ENCODE measurements at regions not wholly inside any gene's neighbourhood (a gene's known extent, or its start where the extent isn't known, plus 50 kb on each side); places are given as distances from the start of the nearest gene placed in this dataset.

GRCh38 chr14:101412739-101413138 is 148.6 kb upstream of the DIO3 start:
- DNase-seq: no peak
- H2AK5ac ChIP-seq (ENCODE audit: low read depth, low read length): no peak overlapping the region
- WGBS, 2 experiments (ENCODE audit: extremely low coverage in 2 of 2, insufficient read length in 1 of 2): no CpG with 5 or more reads among the region's 5 CpGs
- H4K91ac ChIP-seq (ENCODE audit: insufficient read depth, low read depth, low read length): no peak overlapping the region
- no peak overlapping the region for H3K4ac ChIP-seq (ENCODE audit: low read depth, low read length)
- H3K9me1 ChIP-seq (ENCODE audit: insufficient read depth, low read length): 0 out of 2 replicates have a peak, but pooled peaks cover 5% of the 10 kb centered on the region
- H3K14ac ChIP-seq (replicated peaks; ENCODE audit: low read depth, low read length): no peak overlapping the region
- H3K4me2 ChIP-seq (ENCODE audit: low read depth, low read length): no peak overlapping the region
- no peak overlapping the region for H4K8ac ChIP-seq (ENCODE audit: low read depth in 2 of 2, low read length in 2 of 2)
- H3K9ac ChIP-seq (ENCODE audit: low read depth, low read length): no peak overlapping the region
- H3K36me3 ChIP-seq (ENCODE audit: control insufficient read depth, insufficient read depth, low read length): no peaks in the 10 kb centered on the region
- no peak for ATAC-seq (ENCODE audit: low read depth)
- no peak overlapping the region for H3K56ac ChIP-seq (ENCODE audit: extremely low read depth, insufficient read depth, low read length)
- H3K27me3 ChIP-seq (ENCODE audit: control insufficient read depth, insufficient read depth, low read length): peaks cover 3% of the 10 kb centered on the region; the same call in 1 of the 2 replicates
- in situ Hi-C loops (cut with MboI; ENCODE audit: low sequenced_read_pairs) (no loop called here), intact Hi-C loops (cut with micrococcal nuclease) (no loop called here), dilution Hi-C loops (cut with HindIII; ENCODE audit: low sequenced_read_pairs, unreplicated experiment) (no loop called here)
- no peak overlapping the region for H2AK9ac ChIP-seq (replicated peaks; ENCODE audit: low read depth, low read length, poor library complexity)
- H3K4me3 ChIP-seq (ENCODE audit: insufficient read depth, low read depth, low read length): no peak overlapping the region
- H3K79me1 ChIP-seq (ENCODE audit: low read depth in 1 of 2, low read length in 2 of 2): no peaks in the 10 kb centered on the region
- no peak overlapping the region for H2BK20ac ChIP-seq (ENCODE audit: low read depth, low read length)
- BruUV-seq (replicated peaks): no TSS peak
- no peak overlapping the region for H3K27ac ChIP-seq (ENCODE audit: insufficient read depth, low read length)
- peaks cover 12% of the 10 kb centered on the region for H3K4me1 ChIP-seq (ENCODE audit: control insufficient read depth, insufficient read depth, low read length)
- no peak overlapping the region for H3K18ac ChIP-seq (ENCODE audit: low read depth, low read length)
- H3K9me3 ChIP-seq (ENCODE audit: control insufficient read depth, insufficient read depth, low read length): peaks cover 2% of the 10 kb centered on the region; the same call in 1 of the 2 replicates
- no peak overlapping the region for H4K5ac ChIP-seq (ENCODE audit: low read depth, low read length)
- TF ChIP-seq ELK1 (IDR thresholded peaks at IDR 0.05; ENCODE audit: borderline replicate concordance, low read depth, low read length) (no peak), CHD1 (IDR thresholded peaks at IDR 0.05; ENCODE audit: low read depth, low read length) (no peak), SMC3 (IDR thresholded peaks at IDR 0.05; ENCODE audit: low read depth, low read length) (no peak), MAFK (IDR thresholded peaks at IDR 0.05; ENCODE audit: low read depth, low read length) (no peak), MXI1 (IDR thresholded peaks at IDR 0.05; ENCODE audit: borderline replicate concordance, low read depth, low read length) (no peak), POLR2A (IDR thresholded peaks at IDR 0.05; ENCODE audit: low read depth, low read length) (no peak), CTCF (conservative IDR thresholded peaks at IDR 0.05; ENCODE audit: low read depth, low read length) (no peak), RAD21 (IDR thresholded peaks at IDR 0.05; ENCODE audit: low read length) (no peak)
- POLR2A ChIA-PET (ENCODE audit: unreplicated experiment): no interaction called here
- no peaks in the 10 kb centered on the region for H4K20me1 ChIP-seq (ENCODE audit: insufficient read depth, low read length)
- no peak overlapping the region for H2BK120ac ChIP-seq (ENCODE audit: low read depth, low read length)
- CTCF ChIA-PET: no interaction called here
- no peak overlapping the region for H2BK5ac ChIP-seq (ENCODE audit: low read depth, low read length, poor library complexity, severe bottlenecking)
- H3K23ac ChIP-seq (ENCODE audit: low read depth, low read length): no peak overlapping the region
- H2BK15ac ChIP-seq (ENCODE audit: low read depth, low read length): no peak overlapping the region
- no peak overlapping the region for H2AFZ ChIP-seq (replicated peaks; ENCODE audit: low read length, poor library complexity)
